ENCODE measurements at regions not wholly inside any gene's neighbourhood (a gene's known extent, or its start where the extent isn't known, plus 50 kb on each side); places are given as distances from the start of the nearest gene placed in this dataset.

DNA sequence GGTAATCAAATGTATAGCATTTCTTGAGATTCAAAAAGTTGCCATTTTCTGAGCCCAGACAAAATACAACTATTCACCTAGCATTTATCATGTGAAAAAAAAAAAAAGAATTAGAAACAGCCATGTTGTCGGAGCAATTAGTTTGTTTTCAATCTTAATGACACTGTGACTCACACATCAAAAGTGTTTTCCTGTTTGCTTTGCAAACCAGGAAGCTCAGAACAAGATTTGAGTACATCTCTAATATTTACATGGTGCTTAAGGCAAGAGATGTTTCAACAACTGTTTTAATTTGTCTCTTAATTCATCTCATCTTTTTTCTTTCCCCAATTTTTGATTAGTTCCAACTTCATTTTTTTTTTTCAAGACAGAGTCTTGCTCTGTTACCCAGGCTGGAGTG, 62.5 kb upstream of the CAPZB start:
- TF ChIP-seq CTCF (IDR thresholded peaks at IDR 0.05; ENCODE audit: insufficient read depth, low read length), result no peak
- TF ChIP-seq POLR2AphosphoS5 (IDR thresholded peaks at IDR 0.05; ENCODE audit: low read depth), result no peak
- TF ChIP-seq, protein P1, sequence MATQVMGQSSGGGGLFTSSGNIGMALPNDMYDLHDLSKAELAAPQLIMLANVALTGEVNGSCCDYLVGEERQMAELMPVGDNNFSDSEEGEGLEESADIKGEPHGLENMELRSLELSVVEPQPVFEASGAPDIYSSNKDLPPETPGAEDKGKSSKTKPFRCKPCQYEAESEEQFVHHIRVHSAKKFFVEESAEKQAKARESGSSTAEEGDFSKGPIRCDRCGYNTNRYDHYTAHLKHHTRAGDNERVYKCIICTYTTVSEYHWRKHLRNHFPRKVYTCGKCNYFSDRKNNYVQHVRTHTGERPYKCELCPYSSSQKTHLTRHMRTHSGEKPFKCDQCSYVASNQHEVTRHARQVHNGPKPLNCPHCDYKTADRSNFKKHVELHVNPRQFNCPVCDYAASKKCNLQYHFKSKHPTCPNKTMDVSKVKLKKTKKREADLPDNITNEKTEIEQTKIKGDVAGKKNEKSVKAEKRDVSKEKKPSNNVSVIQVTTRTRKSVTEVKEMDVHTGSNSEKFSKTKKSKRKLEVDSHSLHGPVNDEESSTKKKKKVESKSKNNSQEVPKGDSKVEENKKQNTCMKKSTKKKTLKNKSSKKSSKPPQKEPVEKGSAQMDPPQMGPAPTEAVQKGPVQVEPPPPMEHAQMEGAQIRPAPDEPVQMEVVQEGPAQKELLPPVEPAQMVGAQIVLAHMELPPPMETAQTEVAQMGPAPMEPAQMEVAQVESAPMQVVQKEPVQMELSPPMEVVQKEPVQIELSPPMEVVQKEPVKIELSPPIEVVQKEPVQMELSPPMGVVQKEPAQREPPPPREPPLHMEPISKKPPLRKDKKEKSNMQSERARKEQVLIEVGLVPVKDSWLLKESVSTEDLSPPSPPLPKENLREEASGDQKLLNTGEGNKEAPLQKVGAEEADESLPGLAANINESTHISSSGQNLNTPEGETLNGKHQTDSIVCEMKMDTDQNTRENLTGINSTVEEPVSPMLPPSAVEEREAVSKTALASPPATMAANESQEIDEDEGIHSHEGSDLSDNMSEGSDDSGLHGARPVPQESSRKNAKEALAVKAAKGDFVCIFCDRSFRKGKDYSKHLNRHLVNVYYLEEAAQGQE (IDR thresholded peaks at IDR 0.05; ENCODE audit: insufficient replicate concordance, low read depth), result no peak
- TF ChIP-seq GABPA (IDR thresholded peaks at IDR 0.05; ENCODE audit: low read depth), result no peak
